ENCODE measurements at regions not wholly inside any gene's neighbourhood (a gene's known extent, or its start where the extent isn't known, plus 50 kb on each side); places are given as distances from the start of the nearest gene placed in this dataset.

GRCh38 chr2:177147834-177148445 lies 64.7 kb upstream of the HNRNPA3 start:
- TF ChIP-seq TSHZ2 (CRISPR knock-in tag; IDR thresholded peaks at IDR 0.05) (no peak), ZFP3 (CRISPR knock-in tag; IDR thresholded peaks at IDR 0.05) (no peak), ZC3H10 (CRISPR knock-in tag; IDR thresholded peaks at IDR 0.05) (no peak), OSR1 (CRISPR knock-in tag; IDR thresholded peaks at IDR 0.05) (no peak), GLIS3 (CRISPR knock-in tag; IDR thresholded peaks at IDR 0.05) (no peak), CSDC2 (CRISPR knock-in tag; IDR thresholded peaks at IDR 0.05) (no peak), PPARA (CRISPR knock-in tag; IDR thresholded peaks at IDR 0.05; ENCODE audit: borderline replicate concordance) (no peak)
